NCI-H1417 (cell line): ENCODE measurements at regions not wholly inside any gene's neighbourhood (a gene's known extent, or its start where the extent isn't known, plus 50 kb on each side); places are given as distances from the start of the nearest gene placed in this dataset.

Experiments
- DNase-seq, 3 experiments: peaks; one replicate each; lab custom pipeline; 2025; lab: John Stamatoyannopoulos, UW

GRCh38 chr4:187415231-187415630 lies 580.3 kb upstream of the ZFP42 start:
- DNase-seq: no peak

- DNase-seq: no peak
Measured at GRCh38 chr4:187416216-187416615, 579.4 kb upstream of the ZFP42 start.

GRCh38 chr4:187417721-187418120 lies 577.9 kb upstream of the ZFP42 start:
- no peak for DNase-seq

GRCh38 chr4:187422655-187423054 lies 572.9 kb upstream of the ZFP42 start:
- DNase-seq: no peak

- DNase-seq: no peak
Measured at GRCh38 chr4:187424636-187425035, 570.9 kb upstream of the ZFP42 start.

- no peak for DNase-seq
Measured at GRCh38 chr4:187426511-187426910, 569.1 kb upstream of the ZFP42 start.

- DNase-seq: no peak
Measured at GRCh38 chr4:187432310-187432709, 563.3 kb upstream of the ZFP42 start.

GRCh38 chr4:187433141-187433540 lies 562.4 kb upstream of the ZFP42 start:
- DNase-seq: no peak

GRCh38 chr4:187436251-187436650 lies 559.3 kb upstream of the ZFP42 start:
- no peak for DNase-seq

- no peak for DNase-seq
Measured at GRCh38 chr4:187444061-187444460, 551.5 kb upstream of the ZFP42 start.

GRCh38 chr4:187449702-187450101 lies 545.9 kb upstream of the ZFP42 start:
- DNase-seq: no peak

- DNase-seq: no peak
Measured at GRCh38 chr4:187451776-187452175, 543.8 kb upstream of the ZFP42 start.

GRCh38 chr4:187460016-187460415 lies 535.6 kb upstream of the ZFP42 start:
- DNase-seq: no peak

- DNase-seq: no peak
Measured at GRCh38 chr4:187464573-187464972, 531.0 kb upstream of the ZFP42 start.

GRCh38 chr4:187467224-187467623 lies 528.3 kb upstream of the ZFP42 start:
- DNase-seq: no peak

- DNase-seq: no peak
Measured at GRCh38 chr4:187469627-187470026, 525.9 kb upstream of the ZFP42 start.

GRCh38 chr4:187470061-187470460 lies 525.5 kb upstream of the ZFP42 start:
- no peak for DNase-seq

- DNase-seq: no peak
Measured at GRCh38 chr4:187474238-187474637, 521.3 kb upstream of the ZFP42 start.

- DNase-seq: no peak
Measured at GRCh38 chr4:187475901-187476300, 519.7 kb upstream of the ZFP42 start.

GRCh38 chr4:187477224-187477623 lies 518.3 kb upstream of the ZFP42 start:
- DNase-seq: no peak

GRCh38 chr4:187478292-187479140 lies 517.1 kb upstream of the ZFP42 start:
- DNase-seq: no peak

- no peak for DNase-seq
Measured at GRCh38 chr4:187479511-187479910, 516.1 kb upstream of the ZFP42 start.

- DNase-seq: no peak
Measured at GRCh38 chr4:187480146-187481145, 515.1 kb upstream of the ZFP42 start.
